Right forelimb (tissue), 1 donor: ENCODE measurements at regions not wholly inside any gene's neighbourhood (a gene's known extent, or its start where the extent isn't known, plus 50 kb on each side); places are given as distances from the start of the nearest gene placed in this dataset.
"Not testable (repeated sequence)": the region's sequence is repeated elsewhere in the genome, so short reads cannot be mapped to it uniquely, and the experiment has no call there.

ENCODE experiments used
- DNase-seq: peaks from one replicate; pipeline ENCODE4 v3.0.0-alpha.2; 2018

DNA sequence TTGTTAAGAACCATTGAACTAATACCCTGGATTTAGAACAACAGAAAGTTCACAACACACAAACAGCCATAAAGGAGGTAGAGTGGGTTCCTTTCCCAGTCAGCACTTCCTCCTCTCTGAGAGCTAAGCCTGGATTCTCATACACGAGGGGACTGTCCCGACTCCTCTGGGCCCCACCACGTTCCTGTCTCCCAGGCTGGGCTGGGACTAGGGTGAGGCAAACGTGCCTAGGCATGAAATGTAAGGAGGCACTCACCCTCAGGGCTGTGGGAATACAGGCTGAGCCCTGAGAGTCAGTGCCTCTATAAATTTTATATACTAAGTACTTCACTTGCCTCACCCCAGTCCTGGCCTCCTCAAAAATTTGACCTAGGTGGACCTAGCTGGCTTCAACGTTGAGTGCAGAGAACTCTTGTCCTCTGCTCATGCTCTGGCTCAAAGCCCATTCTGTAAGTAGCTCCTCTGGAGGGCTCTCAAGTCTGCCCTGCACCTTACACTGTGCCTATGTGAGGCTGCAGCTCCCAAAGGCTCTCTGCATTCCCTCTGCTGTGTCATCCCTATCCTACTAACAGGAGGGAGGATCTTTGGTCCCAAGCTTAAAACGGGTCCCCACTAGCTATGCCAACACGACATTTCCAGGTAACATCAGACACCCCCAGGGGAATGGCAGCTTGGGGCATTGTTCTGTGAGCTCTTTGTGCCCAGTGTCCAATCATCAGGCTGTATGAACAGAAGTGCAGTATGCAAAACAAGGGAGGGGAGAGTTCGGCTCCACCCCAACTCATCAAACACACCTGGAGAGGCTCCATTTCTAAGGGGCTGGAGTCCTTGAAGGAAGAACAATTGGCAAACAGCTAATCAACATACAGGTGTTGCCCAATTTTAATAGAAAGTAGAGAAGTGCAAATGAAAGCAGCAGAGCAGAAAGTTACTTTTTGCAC lies 233.2 kb downstream of the RPLP1 start:
- no peak for DNase-seq

GRCh38 chr15:69686626-69687025 lies 234.0 kb downstream of the RPLP1 start:
- no peak for DNase-seq

GRCh38 chr15:69689133-69689532 lies 236.5 kb downstream of the RPLP1 start:
- no peak for DNase-seq

- no peak for DNase-seq
Measured at GRCh38 chr15:69691307-69692015, 238.8 kb downstream of the RPLP1 start.

DNA sequence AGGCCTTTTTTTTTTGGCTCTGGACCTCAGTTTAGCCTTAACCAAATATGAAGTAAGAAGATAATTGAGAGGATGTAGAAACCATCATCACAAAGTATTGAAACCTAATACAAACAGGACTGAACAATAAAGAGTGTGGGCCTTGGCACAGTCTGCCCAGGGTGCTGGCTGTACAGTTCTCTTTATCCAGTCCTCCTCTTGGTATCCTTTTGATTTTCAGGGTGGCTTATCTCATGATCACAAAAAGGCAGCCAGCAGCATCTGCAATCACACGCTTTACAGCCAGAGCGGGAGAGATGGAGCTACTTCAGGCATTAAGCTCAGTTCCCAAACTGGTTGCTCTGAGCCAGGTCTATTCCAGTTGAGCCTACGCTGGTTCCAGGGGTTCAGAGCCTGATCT lies 239.7 kb downstream of the RPLP1 start:
- DNase-seq = no peak

- DNase-seq = no peak
Measured at GRCh38 chr15:69693059-69693458, 240.4 kb downstream of the RPLP1 start.

DNA sequence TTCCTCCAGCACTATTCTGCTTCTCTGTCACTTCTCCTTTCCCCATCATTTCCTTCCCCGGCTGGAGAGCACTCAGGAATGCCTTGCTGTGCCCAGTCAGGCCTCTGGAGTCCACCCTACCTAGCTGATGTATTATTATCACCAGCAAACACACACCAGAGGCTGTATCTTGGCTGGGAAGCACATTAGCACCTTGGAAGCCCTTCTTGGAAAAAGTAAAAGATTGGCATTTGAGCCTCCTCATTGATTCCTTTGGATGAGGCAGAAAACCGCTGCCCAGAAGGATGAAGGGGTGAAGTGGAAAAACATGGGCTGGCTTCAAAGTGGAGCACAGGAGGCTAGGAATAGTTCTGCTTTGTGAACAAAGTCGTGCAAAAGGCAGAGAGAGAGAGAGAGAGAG lies 244.3 kb downstream of the RPLP1 start:
- DNase-seq = peak; percentile 52

GRCh38 chr15:69697916-69698315 lies 245.3 kb downstream of the RPLP1 start:
- DNase-seq = peak; percentile 31

DNA sequence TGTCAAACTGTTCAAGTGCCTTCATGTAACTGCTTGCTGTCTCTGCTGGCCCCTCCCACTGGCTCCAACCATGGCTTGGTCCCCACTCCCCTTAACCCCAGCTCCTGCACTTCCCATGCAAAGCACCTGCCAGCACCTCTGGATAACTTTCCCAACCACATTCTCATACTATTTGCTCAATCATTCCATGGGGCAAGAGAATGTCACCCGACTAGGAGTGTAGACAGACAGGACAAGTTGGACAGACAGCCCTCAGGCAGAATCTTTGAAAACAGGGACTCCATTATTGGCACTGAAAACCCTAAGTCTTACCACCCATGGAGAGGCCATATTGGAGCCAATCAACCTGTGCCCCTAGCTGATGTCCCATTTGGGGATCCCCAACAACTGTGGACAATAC lies 246.5 kb downstream of the RPLP1 start:
- DNase-seq = peak; percentile 26

- no peak for DNase-seq
Measured at GRCh38 chr15:69700380-69700779, 247.8 kb downstream of the RPLP1 start.

GRCh38 chr15:69701198-69701597 lies 248.6 kb downstream of the RPLP1 start:
- peak; percentile 34 for DNase-seq

DNA sequence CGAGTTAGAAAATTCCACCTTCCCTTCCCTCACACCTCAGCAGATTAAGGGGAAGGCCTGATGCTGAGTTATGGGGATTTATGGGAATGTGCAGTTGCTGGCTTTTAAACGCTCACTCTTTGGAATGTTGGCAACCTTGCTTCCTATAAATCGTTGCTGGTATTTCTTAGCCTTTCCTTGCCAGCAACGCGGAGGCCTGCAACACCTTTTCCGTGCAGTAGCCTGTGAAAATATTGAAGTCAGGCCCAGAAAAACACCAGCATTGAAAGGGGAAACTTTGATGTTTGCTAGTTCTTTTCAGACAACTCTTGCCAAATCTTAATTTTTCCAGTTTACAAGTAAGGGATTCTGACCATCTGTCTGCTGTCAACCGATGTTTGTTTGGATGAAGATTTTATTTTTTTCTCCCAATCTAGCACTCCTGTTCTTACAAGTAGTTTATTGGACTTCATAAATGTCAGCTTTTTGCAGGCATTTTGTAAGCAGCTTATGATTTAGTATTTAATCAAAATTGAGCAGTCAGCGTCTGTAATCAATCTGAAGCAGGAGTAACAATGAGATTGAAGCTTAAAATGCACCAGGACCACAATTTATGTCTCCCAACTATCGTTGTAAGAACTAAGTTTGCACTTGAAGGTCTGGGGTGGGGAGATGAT lies 251.0 kb downstream of the RPLP1 start:
- peak; percentile 60 for DNase-seq

- no peak for DNase-seq
Measured at GRCh38 chr15:69704229-69704628, 251.6 kb downstream of the RPLP1 start.

DNA sequence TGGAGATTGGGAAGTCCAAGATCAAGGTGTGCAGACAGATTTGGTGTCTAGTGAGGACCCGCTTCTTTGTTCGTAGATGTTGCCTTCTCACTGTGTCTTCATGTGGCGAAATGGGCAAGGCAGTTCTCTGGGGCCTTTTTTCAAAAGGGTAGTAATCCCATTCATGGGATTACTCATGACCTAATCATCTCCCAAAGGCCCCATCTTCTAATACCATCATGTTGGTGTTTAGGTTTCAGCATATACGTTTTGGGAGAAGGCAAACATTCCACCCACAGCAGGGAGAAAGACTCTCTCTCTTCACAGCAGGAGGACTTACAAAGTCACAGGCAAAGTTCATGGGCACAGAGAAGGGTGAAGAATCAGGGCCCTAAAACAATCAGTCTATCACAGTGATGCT lies 252.1 kb downstream of the RPLP1 start:
- peak; percentile 20 for DNase-seq

DNA sequence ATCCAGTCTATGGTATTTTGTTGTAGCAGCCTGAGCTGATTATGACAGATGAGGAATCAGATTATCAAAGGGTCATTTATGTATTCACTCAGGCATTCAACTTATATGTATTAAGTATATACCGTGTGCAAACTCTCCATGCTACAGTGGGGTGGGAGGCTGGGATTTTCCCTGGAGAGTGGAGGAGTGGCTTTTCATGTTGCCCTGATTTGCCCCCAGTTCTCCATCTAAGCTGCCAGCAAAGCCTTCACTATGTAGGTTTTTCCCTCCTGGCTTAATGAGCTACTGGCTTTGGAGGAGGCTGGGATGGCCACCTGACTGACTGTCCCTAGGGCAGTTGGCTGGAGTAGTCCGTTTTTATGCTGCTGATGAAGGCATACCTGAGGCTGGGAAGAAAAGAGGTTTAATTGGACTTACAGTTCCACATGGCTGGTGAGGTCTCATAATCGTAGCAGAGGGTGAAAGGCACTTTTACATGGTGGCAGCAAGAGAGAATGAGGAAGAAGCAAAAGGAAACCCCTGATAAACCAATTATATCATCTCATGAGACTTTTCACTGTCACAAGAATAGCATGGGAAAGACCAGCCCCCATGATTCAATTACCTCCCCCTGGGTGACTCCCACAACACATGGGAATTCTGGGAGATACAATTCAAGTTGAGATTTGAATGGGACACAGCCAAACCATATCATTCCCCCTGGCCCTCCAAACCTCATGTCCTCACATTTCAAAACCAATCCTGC lies 253.9 kb downstream of the RPLP1 start:
- DNase-seq = peak; percentile 20

DNA sequence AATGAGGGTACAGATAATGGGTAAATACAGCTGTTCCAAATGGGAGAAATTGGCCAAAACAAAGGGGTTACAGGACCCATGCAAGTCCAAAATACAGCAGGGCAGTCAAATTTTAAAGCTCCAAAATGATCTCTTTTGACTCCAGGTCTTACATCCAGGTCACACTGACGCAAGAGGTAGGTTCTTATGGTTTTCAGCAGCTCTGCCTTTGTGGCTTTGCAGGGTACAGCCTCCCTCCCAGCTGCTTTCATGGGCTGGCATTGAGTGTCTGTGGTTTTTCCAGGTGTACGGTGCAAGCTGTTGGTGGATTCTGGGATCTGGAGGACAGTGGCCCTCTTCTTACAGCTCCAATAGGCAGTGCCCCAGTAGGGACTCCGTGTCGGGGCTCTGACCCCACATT lies 254.6 kb downstream of the RPLP1 start:
- not testable (repeated sequence) for DNase-seq

- not testable (repeated sequence) for DNase-seq
Measured at GRCh38 chr15:69708436-69709122, 256.0 kb downstream of the RPLP1 start.

DNA sequence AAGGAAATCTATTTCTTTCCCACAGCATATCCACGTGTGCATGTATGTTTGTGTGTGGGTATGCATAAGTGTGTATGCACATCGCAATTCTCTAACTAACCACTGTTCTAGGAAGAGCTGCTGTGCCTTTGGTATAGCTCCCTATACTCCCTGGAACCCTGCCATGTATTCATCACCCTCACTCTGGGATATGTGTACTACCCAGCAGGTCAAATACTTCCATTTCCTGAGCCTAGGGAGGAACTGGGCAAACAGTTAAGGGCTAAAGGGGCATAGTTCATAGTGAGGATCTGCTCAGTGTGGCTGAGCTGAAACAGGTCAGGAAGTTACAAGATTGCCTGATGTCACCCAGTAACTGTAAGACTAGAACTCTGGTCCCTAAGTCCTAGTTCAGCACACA lies 260.4 kb downstream of the RPLP1 start:
- no peak for DNase-seq

DNA sequence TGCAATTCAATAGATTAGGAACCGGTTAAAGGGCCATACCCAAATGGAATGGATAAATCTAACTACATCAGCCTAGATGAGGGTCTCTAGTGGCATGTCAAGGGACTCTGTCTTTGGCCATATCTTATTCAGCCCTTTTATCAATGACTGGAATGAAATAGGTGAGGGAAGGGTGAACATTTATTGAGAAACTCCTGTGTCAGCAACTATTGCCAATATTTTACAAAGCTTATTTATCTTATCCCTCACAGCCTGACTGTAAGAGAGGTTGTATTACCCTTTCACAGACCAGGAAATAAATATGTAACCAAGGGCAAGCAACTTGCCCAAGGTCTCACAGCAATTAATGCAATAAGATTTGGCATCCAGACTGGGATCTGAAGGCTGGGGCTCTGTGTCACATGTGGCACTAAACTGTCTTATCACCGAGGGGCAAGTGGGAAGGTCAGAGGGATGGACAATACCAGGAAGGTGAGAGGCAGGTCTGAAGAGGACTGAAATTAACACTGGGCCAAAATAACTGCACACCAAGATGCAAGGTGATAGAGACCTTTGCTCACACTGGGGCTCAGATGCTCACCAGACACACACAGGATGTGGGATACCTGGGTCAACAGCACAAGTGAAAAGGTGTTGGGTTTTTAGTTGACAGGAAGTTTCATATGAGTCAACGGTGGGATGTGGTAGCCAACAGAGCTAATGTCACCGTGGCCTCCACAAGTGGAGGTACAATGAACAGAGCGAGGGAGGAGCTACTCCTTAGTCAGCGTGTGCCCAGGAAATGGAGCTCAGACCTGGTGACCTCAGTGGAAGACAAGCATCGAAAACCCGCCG lies 261.3 kb downstream of the RPLP1 start:
- DNase-seq = no peak

GRCh38 chr15:69715210-69715609 lies 262.6 kb downstream of the RPLP1 start:
- DNase-seq = no peak

DNA sequence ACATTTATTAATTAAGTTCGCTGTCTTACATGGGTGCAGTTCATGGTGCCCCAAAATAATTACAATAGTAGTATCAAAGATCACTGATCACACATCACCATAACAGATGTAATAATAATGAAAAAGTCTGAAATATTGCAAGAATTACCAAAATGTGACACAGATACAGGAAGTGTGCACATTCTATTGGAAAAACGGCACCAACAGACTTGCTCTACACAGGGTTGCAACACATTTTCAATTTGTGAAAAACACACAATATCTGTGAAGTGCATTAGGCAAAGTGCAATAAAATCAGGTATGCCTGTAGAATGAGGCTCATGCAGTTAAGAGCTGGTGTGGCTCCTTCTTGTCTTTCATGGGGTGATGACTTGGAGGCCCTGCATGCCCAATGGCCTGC lies 265.8 kb downstream of the RPLP1 start:
- no peak for DNase-seq
